ENCODE measurements at regions not wholly inside any gene's neighbourhood (a gene's known extent, or its start where the extent isn't known, plus 50 kb on each side); places are given as distances from the start of the nearest gene placed in this dataset.

GRCh38 chr4:148810461-148810860, 368.2 kb upstream of the NR3C2 start:
- TF ChIP-seq, protein P1, sequence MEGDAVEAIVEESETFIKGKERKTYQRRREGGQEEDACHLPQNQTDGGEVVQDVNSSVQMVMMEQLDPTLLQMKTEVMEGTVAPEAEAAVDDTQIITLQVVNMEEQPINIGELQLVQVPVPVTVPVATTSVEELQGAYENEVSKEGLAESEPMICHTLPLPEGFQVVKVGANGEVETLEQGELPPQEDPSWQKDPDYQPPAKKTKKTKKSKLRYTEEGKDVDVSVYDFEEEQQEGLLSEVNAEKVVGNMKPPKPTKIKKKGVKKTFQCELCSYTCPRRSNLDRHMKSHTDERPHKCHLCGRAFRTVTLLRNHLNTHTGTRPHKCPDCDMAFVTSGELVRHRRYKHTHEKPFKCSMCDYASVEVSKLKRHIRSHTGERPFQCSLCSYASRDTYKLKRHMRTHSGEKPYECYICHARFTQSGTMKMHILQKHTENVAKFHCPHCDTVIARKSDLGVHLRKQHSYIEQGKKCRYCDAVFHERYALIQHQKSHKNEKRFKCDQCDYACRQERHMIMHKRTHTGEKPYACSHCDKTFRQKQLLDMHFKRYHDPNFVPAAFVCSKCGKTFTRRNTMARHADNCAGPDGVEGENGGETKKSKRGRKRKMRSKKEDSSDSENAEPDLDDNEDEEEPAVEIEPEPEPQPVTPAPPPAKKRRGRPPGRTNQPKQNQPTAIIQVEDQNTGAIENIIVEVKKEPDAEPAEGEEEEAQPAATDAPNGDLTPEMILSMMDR (IDR thresholded peaks at IDR 0.05) = no peak
- no peak for TF ChIP-seq POLR2A (IDR thresholded peaks at IDR 0.05)
